A549 (cell line): ENCODE measurements at regions not wholly inside any gene's neighbourhood (a gene's known extent, or its start where the extent isn't known, plus 50 kb on each side); places are given as distances from the start of the nearest gene placed in this dataset.

Source experiments
- ATAC-seq, 2 experiments: fragments of 200-7000 bp in 1 of 2; fragments of >200 bp in 1 of 2; cut with Nextera tagmentation in 1 of 2; cut with Tn5 transposase in 1 of 2; 3 replicates each; pipeline versions ENCODE4 v1.8.0 to v1.9.1; 2018 to 2020; ENCODE audit warnings: mild to moderate bottlenecking in 1 of 2, moderate library complexity in 1 of 2
- CTCF ChIA-PET: fragments of 300-600 bp; sonication (Branson Sonifier 250); formaldehyde crosslinking; extraction: SDS; loops from one replicate; lab custom pipeline; 2021; ENCODE audit warnings: antibody characterized with exemption, inconsistent platforms; lab: Yijun Ruan, JAX
- POLR2A ChIA-PET: fragments of 350-600 bp; formaldehyde crosslinking; extraction: SDS; loops from one replicate; lab custom pipeline; 2021; ENCODE audit warnings: antibody characterized with exemption, inconsistent platforms; lab: Yijun Ruan, JAX
- DNase-seq, 2 experiments: peaks; one replicate each; pipeline versions ENCODE4 v3.0.0 to v3.0.0-alpha.2; 2011 to 2016; ENCODE audit warnings: low read depth in 1 of 2, low spot score in 1 of 2
- FAIRE-seq: peaks from 2 replicates; lab custom pipeline; 2011; peaks lifted over from hg19 to GRCh38; lab: Jason Lieb, UNC
- H3K27ac ChIP-seq, 2 experiments: fragments of >200 bp; sonication (Bioruptor Twin); formaldehyde crosslinking; 3 replicates each; pipeline ENCODE4 v1.5.1; 2016 to 2017
- H3K4me1 ChIP-seq: fragments of >200 bp; sonication (Bioruptor Twin); formaldehyde crosslinking; 3 replicates; pipeline ENCODE4 v1.6.1; 2016
- H3K4me2 ChIP-seq: fragments of >200 bp; sonication (Bioruptor Twin); formaldehyde crosslinking; 3 replicates; pipeline ENCODE4 v1.6.1; 2016
- H3K4me3 ChIP-seq: fragments of >200 bp; sonication (Bioruptor Twin); formaldehyde crosslinking; 3 replicates; pipeline ENCODE4 v1.5.1; 2016
- H3K9me3 ChIP-seq: fragments of >200 bp; sonication (Bioruptor Twin); formaldehyde crosslinking; 3 replicates; pipeline ENCODE4 v1.6.1; 2016
- BHLHE40 ChIP-seq: IDR thresholded peaks from 2 replicates; pipeline ENCODE4 v1.6.1; 2012; ENCODE audit warnings: low read depth, low read length, inconsistent platforms
- CBX8 ChIP-seq: fragments of 200-600 bp; sonication (generic); IDR thresholded peaks from 2 replicates; pipeline ENCODE4 v1.6.1; 2016
- CEBPB ChIP-seq, 2 experiments: fragments of >200 bp in 1 of 2; sonication (Bioruptor Twin) in 1 of 2; formaldehyde crosslinking in 1 of 2; IDR thresholded peaks; 2 replicates each; pipeline ENCODE4 v1.6.1; 2012 to 2016
- CHD2 ChIP-seq: fragments of 150-350 bp; IDR thresholded peaks from 2 replicates; pipeline ENCODE4 v1.6.1; 2014; ENCODE audit warnings: low read length; ENCODE audit not compliant: partially characterized antibody
- EP300 ChIP-seq, 2 experiments: fragments of >200 bp; sonication (Bioruptor Twin); formaldehyde crosslinking; IDR thresholded peaks; 2 replicates in 1 of 2; 3 replicates in 1 of 2; pipeline ENCODE4 v1.6.1; 2016 to 2017
- HDAC2 ChIP-seq: fragments of 200-600 bp; sonication (generic); IDR thresholded peaks from 2 replicates; pipeline ENCODE4 v1.6.1; 2016
- HOXA7 ChIP-seq: fragments of 250-450 bp; sonication (Bioruptor Pico); IDR thresholded peaks from 2 replicates; pipeline ENCODE4 v1.5.0; 2020; ENCODE audit warnings: mild to moderate bottlenecking, moderate library complexity
- HOXB13 ChIP-seq: fragments of 250-450 bp; sonication (Bioruptor Pico); IDR thresholded peaks from 2 replicates; pipeline ENCODE4 v1.5.0; 2020; ENCODE audit warnings: low read depth, mild to moderate bottlenecking, moderate library complexity
- HOXB5 ChIP-seq: fragments of 250-450 bp; sonication (Bioruptor Pico); IDR thresholded peaks from 2 replicates; pipeline ENCODE4 v1.5.0; 2020; ENCODE audit warnings: mild to moderate bottlenecking, moderate library complexity
- KDM5A ChIP-seq: fragments of 200-600 bp; sonication (generic); IDR thresholded peaks from 2 replicates; pipeline ENCODE4 v1.6.1; 2016; ENCODE audit warnings: antibody characterized with exemption, mild to moderate bottlenecking
- MAFK ChIP-seq: fragments of 450-650 bp; IDR thresholded peaks from 2 replicates; pipeline ENCODE4 v1.6.1; 2014; ENCODE audit not compliant: partially characterized antibody
- MYC ChIP-seq: IDR thresholded peaks from 2 replicates; pipeline ENCODE4 v1.6.1; 2012; ENCODE audit warnings: mild to moderate bottlenecking, inconsistent platforms, low read length, improper control_type of control experiment, borderline replicate concordance
- NR3C1 ChIP-seq: fragments of >200 bp; sonication (Bioruptor Twin); formaldehyde crosslinking; IDR thresholded peaks from 3 replicates; pipeline ENCODE4 v1.6.1; 2017
- POLR2A ChIP-seq: IDR thresholded peaks from 2 replicates; pipeline ENCODE4 v1.6.1; 2012; ENCODE audit warnings: mild to moderate bottlenecking, low read length
- SMC3 ChIP-seq: fragments of >200 bp; sonication (Bioruptor Twin); formaldehyde crosslinking; IDR thresholded peaks from 3 replicates; pipeline ENCODE4 v1.6.1; 2018; ENCODE audit warnings: inconsistent platforms
- TFCP2L1 ChIP-seq: fragments of 250-450 bp; sonication (Bioruptor Pico); IDR thresholded peaks from 2 replicates; pipeline ENCODE4 v1.5.0; 2021; ENCODE audit warnings: mild to moderate bottlenecking
- ZC3H11A ChIP-seq: fragments of 450-650 bp; IDR thresholded peaks from 2 replicates; pipeline ENCODE4 v1.6.1; 2014; ENCODE audit warnings: antibody characterized with exemption, mild to moderate bottlenecking
- ZFP36 ChIP-seq: fragments of 450-650 bp; IDR thresholded peaks from 2 replicates; pipeline ENCODE4 v1.6.1; 2014; ENCODE audit warnings: borderline replicate concordance; ENCODE audit not compliant: partially characterized antibody
- ZNF302 ChIP-seq: fragments of 250-450 bp; sonication (Bioruptor Pico); IDR thresholded peaks from 2 replicates; pipeline ENCODE4 v1.9.0; 2021; ENCODE audit warnings: inconsistent platforms, mild to moderate bottlenecking, moderate library complexity
- WGBS: methylation state at CpG from one replicate; pipeline ENCODE4 v1.1.6; 2017; ENCODE audit errors: missing lambda C conversion rate; 5-methylcytosine and 5-hydroxymethylcytosine counted together
- TF ChIP-seq, protein P1 (sequence below): fragments of 200-600 bp; sonication (generic); IDR thresholded peaks from 2 replicates; pipeline ENCODE4 v1.6.1; 2016; ENCODE audit warnings: antibody characterized with exemption, mild to moderate bottlenecking, moderate library complexity
- TF ChIP-seq, protein P2 (sequence below): fragments of >200 bp; sonication (Bioruptor Twin); formaldehyde crosslinking; IDR thresholded peaks from 3 replicates; pipeline ENCODE4 v1.5.1; 2016
- TF ChIP-seq, protein P3 (sequence below): IDR thresholded peaks from 2 replicates; pipeline ENCODE4 v1.6.1; 2012
- TF ChIP-seq, protein P4 (sequence below): fragments of 150-350 bp; IDR thresholded peaks from 2 replicates; pipeline ENCODE4 v1.6.1; 2014; ENCODE audit warnings: low read depth, mild to moderate bottlenecking, low read length

DNA sequence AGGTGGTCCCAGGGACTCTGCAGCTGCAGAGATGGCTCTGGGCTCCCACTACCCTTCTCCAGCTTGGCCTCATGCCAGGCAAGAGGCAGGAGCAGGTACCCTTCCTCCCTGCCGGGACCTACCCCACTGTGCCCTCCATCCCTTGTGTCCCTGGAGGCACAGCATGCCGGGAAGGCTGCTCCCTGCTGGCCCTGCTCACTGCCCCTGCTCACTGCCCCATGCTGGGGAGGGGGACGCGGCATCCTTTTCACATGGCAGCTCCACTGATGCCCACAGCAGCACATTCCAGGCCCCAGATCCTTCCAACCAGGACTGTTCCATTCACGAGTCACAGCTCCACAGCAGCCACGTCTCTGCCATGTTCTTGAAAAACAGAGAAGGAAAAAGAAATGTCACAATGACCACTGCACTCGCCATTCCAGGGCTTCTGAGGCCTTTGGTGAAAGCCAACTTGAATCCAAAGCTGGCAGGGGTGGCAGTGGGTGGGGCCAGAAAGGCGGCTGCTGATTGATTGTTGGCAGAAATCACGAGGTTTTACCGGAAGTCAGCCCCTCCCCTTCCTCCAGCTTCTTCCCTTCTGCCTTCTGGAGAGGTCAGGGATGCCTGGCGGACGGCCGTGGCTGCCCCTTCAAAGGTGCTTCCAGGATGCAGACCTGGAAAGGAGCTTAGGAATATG, 268.0 kb downstream of the CYP26B1 start:
- POLR2A ChIA-PET: no interaction called here
- H3K4me1 ChIP-seq: peaks cover 43% of the 10 kb centered on the region
- no peak overlapping the region for H3K4me2 ChIP-seq
- DNase-seq: no peak
- peak overlapping the region in 1 of 2 experiments; percentile 78; a peak in 2 of 6 replicates for H3K27ac ChIP-seq
- peaks cover 3% of the 10 kb centered on the region for H3K9me3 ChIP-seq
- CTCF ChIA-PET: interaction anchor here (1.2 to 2.5 kb wide), 6 partner anchors 14 to 700 kb away, joined by 3 to 6 read pairs (median 5); no protein-coding TSS in a partner anchor
- TF ChIP-seq HOXA7 (no peak), CEBPB (IDR thresholded peaks at IDR 0.05) (no peak), EP300 (IDR thresholded peaks at IDR 0.05) (no peak), KDM5A (no peak), CHD2 (no peak), HOXB13 (CRISPR knock-in tag) (no peak), ZC3H11A (no peak), CBX8 (no peak), ZNF302 (CRISPR knock-in tag) (no peak), HOXB5 (CRISPR knock-in tag) (no peak), ZFP36 (no peak), NR3C1 (no peak), BHLHE40 (no peak), POLR2A (no peak), HDAC2 (no peak)
- TF ChIP-seq, protein P1, sequence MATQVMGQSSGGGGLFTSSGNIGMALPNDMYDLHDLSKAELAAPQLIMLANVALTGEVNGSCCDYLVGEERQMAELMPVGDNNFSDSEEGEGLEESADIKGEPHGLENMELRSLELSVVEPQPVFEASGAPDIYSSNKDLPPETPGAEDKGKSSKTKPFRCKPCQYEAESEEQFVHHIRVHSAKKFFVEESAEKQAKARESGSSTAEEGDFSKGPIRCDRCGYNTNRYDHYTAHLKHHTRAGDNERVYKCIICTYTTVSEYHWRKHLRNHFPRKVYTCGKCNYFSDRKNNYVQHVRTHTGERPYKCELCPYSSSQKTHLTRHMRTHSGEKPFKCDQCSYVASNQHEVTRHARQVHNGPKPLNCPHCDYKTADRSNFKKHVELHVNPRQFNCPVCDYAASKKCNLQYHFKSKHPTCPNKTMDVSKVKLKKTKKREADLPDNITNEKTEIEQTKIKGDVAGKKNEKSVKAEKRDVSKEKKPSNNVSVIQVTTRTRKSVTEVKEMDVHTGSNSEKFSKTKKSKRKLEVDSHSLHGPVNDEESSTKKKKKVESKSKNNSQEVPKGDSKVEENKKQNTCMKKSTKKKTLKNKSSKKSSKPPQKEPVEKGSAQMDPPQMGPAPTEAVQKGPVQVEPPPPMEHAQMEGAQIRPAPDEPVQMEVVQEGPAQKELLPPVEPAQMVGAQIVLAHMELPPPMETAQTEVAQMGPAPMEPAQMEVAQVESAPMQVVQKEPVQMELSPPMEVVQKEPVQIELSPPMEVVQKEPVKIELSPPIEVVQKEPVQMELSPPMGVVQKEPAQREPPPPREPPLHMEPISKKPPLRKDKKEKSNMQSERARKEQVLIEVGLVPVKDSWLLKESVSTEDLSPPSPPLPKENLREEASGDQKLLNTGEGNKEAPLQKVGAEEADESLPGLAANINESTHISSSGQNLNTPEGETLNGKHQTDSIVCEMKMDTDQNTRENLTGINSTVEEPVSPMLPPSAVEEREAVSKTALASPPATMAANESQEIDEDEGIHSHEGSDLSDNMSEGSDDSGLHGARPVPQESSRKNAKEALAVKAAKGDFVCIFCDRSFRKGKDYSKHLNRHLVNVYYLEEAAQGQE: no peak
- TF ChIP-seq, protein P2, sequence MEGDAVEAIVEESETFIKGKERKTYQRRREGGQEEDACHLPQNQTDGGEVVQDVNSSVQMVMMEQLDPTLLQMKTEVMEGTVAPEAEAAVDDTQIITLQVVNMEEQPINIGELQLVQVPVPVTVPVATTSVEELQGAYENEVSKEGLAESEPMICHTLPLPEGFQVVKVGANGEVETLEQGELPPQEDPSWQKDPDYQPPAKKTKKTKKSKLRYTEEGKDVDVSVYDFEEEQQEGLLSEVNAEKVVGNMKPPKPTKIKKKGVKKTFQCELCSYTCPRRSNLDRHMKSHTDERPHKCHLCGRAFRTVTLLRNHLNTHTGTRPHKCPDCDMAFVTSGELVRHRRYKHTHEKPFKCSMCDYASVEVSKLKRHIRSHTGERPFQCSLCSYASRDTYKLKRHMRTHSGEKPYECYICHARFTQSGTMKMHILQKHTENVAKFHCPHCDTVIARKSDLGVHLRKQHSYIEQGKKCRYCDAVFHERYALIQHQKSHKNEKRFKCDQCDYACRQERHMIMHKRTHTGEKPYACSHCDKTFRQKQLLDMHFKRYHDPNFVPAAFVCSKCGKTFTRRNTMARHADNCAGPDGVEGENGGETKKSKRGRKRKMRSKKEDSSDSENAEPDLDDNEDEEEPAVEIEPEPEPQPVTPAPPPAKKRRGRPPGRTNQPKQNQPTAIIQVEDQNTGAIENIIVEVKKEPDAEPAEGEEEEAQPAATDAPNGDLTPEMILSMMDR: no peak
- TF ChIP-seq, all 56 proteins: peak for 0
- H3K4me3 ChIP-seq: no peak overlapping the region
- ATAC-seq (no peak), FAIRE-seq (no peak)
- 76% methylated on average over 13 of the region's 13 CpGs for WGBS

DNA sequence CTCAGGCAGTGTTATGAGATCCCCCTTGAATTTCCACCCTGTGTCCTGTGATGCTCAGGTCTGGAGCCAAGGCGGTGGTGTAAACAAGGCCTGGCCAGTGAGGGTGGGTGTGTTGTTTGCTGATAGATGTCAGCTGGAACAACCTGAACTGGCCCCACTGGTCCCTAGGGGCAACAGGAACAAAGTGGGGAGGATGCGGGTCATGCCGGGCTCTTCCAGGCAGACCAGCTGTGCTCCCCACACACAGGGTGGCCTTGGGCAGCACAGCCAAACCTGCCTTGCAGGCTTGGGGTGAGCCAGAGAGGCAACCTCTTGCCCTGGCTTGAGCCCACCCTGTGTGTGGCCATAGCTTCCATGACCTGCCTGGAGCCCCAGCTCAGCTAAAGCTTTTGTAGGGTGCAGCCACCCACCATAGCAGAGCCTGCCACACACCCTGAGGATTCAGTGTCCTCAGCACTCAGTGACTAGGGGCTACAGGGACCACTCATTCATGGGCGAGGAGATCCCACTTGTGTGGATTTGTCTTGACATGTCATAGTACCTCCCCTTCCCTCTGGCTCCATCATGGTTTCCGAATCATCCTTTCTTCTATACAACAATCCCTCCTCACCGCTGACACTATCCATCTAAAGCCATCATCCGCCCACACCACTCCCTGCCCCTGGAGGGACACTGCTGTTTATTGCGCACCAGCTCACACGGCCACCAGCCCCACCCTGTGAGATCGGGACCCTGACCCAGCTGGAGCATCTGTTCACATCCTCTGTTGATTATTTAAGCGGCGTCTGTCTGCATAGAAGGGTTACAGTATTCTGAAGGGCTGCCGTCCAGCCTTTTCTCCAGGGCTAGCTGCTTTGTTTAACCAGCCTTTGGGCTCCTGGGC, 268.8 kb downstream of the CYP26B1 start:
- WGBS: 74% methylated on average over 13 of the region's 13 CpGs
- Histone ChIP-seq H3K4me2 (no peak overlapping the region), H3K9me3 (no peaks in the 10 kb centered on the region), H3K4me3 (no peak overlapping the region), H3K4me1 (peaks cover 39% of the 10 kb centered on the region)
- no peak for FAIRE-seq
- POLR2A ChIA-PET: no interaction called here
- ATAC-seq: no peak
- no peak for TF ChIP-seq MYC
- TF ChIP-seq SMC3: no peak
- TF ChIP-seq MAFK: no peak
- no peak for TF ChIP-seq POLR2A
- TF ChIP-seq TFCP2L1 (CRISPR knock-in tag): no peak
- TF ChIP-seq, protein P3, sequence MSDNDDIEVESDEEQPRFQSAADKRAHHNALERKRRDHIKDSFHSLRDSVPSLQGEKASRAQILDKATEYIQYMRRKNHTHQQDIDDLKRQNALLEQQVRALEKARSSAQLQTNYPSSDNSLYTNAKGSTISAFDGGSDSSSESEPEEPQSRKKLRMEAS: no peak
- TF ChIP-seq, protein P4, sequence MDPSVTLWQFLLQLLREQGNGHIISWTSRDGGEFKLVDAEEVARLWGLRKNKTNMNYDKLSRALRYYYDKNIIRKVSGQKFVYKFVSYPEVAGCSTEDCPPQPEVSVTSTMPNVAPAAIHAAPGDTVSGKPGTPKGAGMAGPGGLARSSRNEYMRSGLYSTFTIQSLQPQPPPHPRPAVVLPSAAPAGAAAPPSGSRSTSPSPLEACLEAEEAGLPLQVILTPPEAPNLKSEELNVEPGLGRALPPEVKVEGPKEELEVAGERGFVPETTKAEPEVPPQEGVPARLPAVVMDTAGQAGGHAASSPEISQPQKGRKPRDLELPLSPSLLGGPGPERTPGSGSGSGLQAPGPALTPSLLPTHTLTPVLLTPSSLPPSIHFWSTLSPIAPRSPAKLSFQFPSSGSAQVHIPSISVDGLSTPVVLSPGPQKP: no peak
- TF ChIP-seq ZFP36: no peak
- TF ChIP-seq, all 56 proteins: peak for 0
- no peak for DNase-seq
- CTCF ChIA-PET: interaction anchor here (1.2 to 2.0 kb wide), 5 partner anchors 13 to 701 kb away, joined by 3 to 6 read pairs (median 5); no protein-coding TSS in a partner anchor
- peak overlapping the region in 1 of 2 experiments; percentile 8; a peak in 1 of 6 replicates for H3K27ac ChIP-seq
